Cardiac fibroblast (primary cell): ENCODE measurements at regions not wholly inside any gene's neighbourhood (a gene's known extent, or its start where the extent isn't known, plus 50 kb on each side); places are given as distances from the start of the nearest gene placed in this dataset.

Experiments used
- DNase-seq, 2 donors: peaks; one replicate each; pipeline versions ENCODE4 v3.0.0 to v3.0.0-alpha.2; 2010; ENCODE audit warnings: low read depth in 2 of 2
- H3K4me3 ChIP-seq, 2 donors: replicated peaks in 1 of 2; 1 replicate in 1 of 2; 2 replicates in 1 of 2; pipeline ENCODE4 v1.5.1; 2011; ENCODE audit warnings: low read depth in 2 of 2, low read length in 2 of 2, mild to moderate bottlenecking in 2 of 2, moderate library complexity in 1 of 2
- CTCF ChIP-seq: IDR thresholded peaks from one replicate; pipeline ENCODE4 v1.5.1; 2011; ENCODE audit warnings: low read depth, mild to moderate bottlenecking, low read length, inconsistent platforms

GRCh38 chr2:185687967-185688366 lies 50.6 kb upstream of the FSIP2 start:
- no peak overlapping the region for H3K4me3 ChIP-seq
- no peak for TF ChIP-seq CTCF
- no peak for DNase-seq
